OCI-LY3 (cell line): ENCODE measurements at regions not wholly inside any gene's neighbourhood (a gene's known extent, or its start where the extent isn't known, plus 50 kb on each side); places are given as distances from the start of the nearest gene placed in this dataset.

ENCODE experiments used
- H2AFZ ChIP-seq: fragments of 200-600, 300-600 bp; shearing (Covaris generic); 2 replicates; pipeline ENCODE4 v1.6.0; 2014; ENCODE audit warnings: antibody characterized with exemption, low read depth, low read length
- H3K27ac ChIP-seq: fragments of 200-600, 300-600 bp; sonication (generic); 2 replicates; pipeline ENCODE4 v1.5.1; 2014; ENCODE audit warnings: mild to moderate bottlenecking, low read length, moderate library complexity, mixed read lengths
- H3K27me3 ChIP-seq: fragments of 200-600, 300-600 bp; sonication (generic); 2 replicates; pipeline ENCODE4 v1.6.1; 2014; ENCODE audit warnings: low read depth, low read length, mixed read lengths
- H3K36me3 ChIP-seq: fragments of 200-600, 300-600 bp; sonication (generic); replicated peaks from 2 replicates; pipeline ENCODE3; 2014; ENCODE audit warnings: low read depth, low read length, mixed read lengths
- H3K4me1 ChIP-seq: fragments of 300-600, 200-600 bp; sonication (generic); 2 replicates; pipeline ENCODE4 v1.6.1; 2014; ENCODE audit warnings: low read length, mixed read lengths
- H3K4me2 ChIP-seq: fragments of 200-600, 300-600 bp; sonication (generic); 2 replicates; pipeline ENCODE4 v1.6.1; 2014; ENCODE audit warnings: low read length, mixed read lengths
- H3K4me3 ChIP-seq: fragments of 300-600, 200-600 bp; sonication (generic); 2 replicates; pipeline ENCODE4 v1.5.1; 2014; ENCODE audit warnings: antibody characterized with exemption, mild to moderate bottlenecking, low read length, moderate library complexity
- H3K79me2 ChIP-seq: fragments of 300-600, 200-600 bp; shearing (Covaris generic); 2 replicates; pipeline ENCODE4 v1.6.1; 2014; ENCODE audit warnings: mild to moderate bottlenecking, low read length, mixed read lengths
- H3K9ac ChIP-seq: fragments of 300-600, 200-600 bp; shearing (Covaris generic); 2 replicates; pipeline ENCODE4 v1.6.0; 2014; ENCODE audit warnings: mild to moderate bottlenecking, low read length, moderate library complexity
- H3K9me3 ChIP-seq: fragments of 200-600, 300-600 bp; shearing (Covaris generic); 2 replicates; pipeline ENCODE4 v1.6.1; 2014; ENCODE audit warnings: low read length, mixed read lengths; ENCODE audit not compliant: insufficient read depth
- H4K20me1 ChIP-seq: fragments of 200-600, 300-600 bp; sonication (generic); 2 replicates; pipeline ENCODE4 v1.6.1; 2016; ENCODE audit warnings: low read length, mixed read lengths; ENCODE audit not compliant: insufficient read depth
- CTCF ChIP-seq: fragments of 200-600, 300-600 bp; sonication (generic); IDR thresholded peaks from 2 replicates; pipeline ENCODE4 v1.5.1; 2014; ENCODE audit warnings: antibody characterized with exemption, low read length, low read depth
- EZH2phosphoT487 ChIP-seq: fragments of 200-600 bp; shearing (Covaris generic); IDR thresholded peaks from 2 replicates; pipeline ENCODE4 v1.6.1; 2018; ENCODE audit warnings: antibody characterized with exemption, mixed run types, low read depth

- no peak for TF ChIP-seq EZH2phosphoT487
- no peak for TF ChIP-seq CTCF
- peak overlapping the region; percentile 25; the same call in 1 of the 2 replicates for H3K4me2 ChIP-seq
- no peaks in the 10 kb centered on the region for H3K9me3 ChIP-seq
Measured at GRCh38 chr15:81843226-81843625, 202.6 kb downstream of the MEX3B start.

GRCh38 chr15:81839387-81839786 lies 206.4 kb downstream of the MEX3B start:
- H3K9ac ChIP-seq, result no peak overlapping the region
- H3K36me3 ChIP-seq, result no peaks in the 10 kb centered on the region
- H3K4me3 ChIP-seq, result no peak overlapping the region
- TF ChIP-seq CTCF, result no peak
- TF ChIP-seq EZH2phosphoT487, result no peak
- no peaks in the 10 kb centered on the region for H3K27me3 ChIP-seq
- H3K4me1 ChIP-seq, result peaks cover 14% of the 10 kb centered on the region
- no peaks in the 10 kb centered on the region for H4K20me1 ChIP-seq
- H3K79me2 ChIP-seq, result no peaks in the 10 kb centered on the region
- no peak overlapping the region for H3K4me2 ChIP-seq
- H2AFZ ChIP-seq, result no peak overlapping the region
- no peaks in the 10 kb centered on the region for H3K9me3 ChIP-seq
- H3K27ac ChIP-seq, result no peak overlapping the region

More at GRCh38 chr15:81843226-81843625, 202.6 kb downstream of the MEX3B start:
- Histone ChIP-seq H3K27me3 (0 out of 2 replicates have a peak, but pooled peaks cover 8% of the 10 kb centered on the region), H3K36me3 (no peaks in the 10 kb centered on the region), H4K20me1 (no peaks in the 10 kb centered on the region), H3K9ac (no peak overlapping the region), H3K4me1 (peaks cover 19% of the 10 kb centered on the region), H2AFZ (0 out of 2 replicates have a peak overlapping the region, but pooled peaks have one; percentile 7), H3K27ac (no peak overlapping the region), H3K4me3 (no peak overlapping the region), H3K79me2 (no peaks in the 10 kb centered on the region)

GRCh38 chr15:81835731-81836130 lies 210.1 kb downstream of the MEX3B start:
- no peaks in the 10 kb centered on the region for H3K4me1 ChIP-seq
- peaks cover 4% of the 10 kb centered on the region; the same call in 1 of the 2 replicates for H3K27me3 ChIP-seq
- H3K79me2 ChIP-seq, result no peaks in the 10 kb centered on the region
- H2AFZ ChIP-seq, result no peak overlapping the region
- no peak overlapping the region for H3K9ac ChIP-seq
- H3K9me3 ChIP-seq, result no peaks in the 10 kb centered on the region
- H3K36me3 ChIP-seq, result no peaks in the 10 kb centered on the region
- no peak overlapping the region for H3K4me3 ChIP-seq
- no peak overlapping the region for H3K4me2 ChIP-seq
- TF ChIP-seq CTCF (no peak), EZH2phosphoT487 (no peak)
- no peaks in the 10 kb centered on the region for H4K20me1 ChIP-seq
- no peak overlapping the region for H3K27ac ChIP-seq

- TF ChIP-seq CTCF (no peak), EZH2phosphoT487 (no peak)
Measured at GRCh38 chr15:81830520-81830919, 215.3 kb downstream of the MEX3B start.

More at GRCh38 chr15:81830520-81830919, 215.3 kb downstream of the MEX3B start:
- Histone ChIP-seq H3K9me3 (no peaks in the 10 kb centered on the region), H3K79me2 (no peaks in the 10 kb centered on the region), H2AFZ (no peak overlapping the region), H3K27ac (no peak overlapping the region), H3K4me3 (no peak overlapping the region), H3K36me3 (no peaks in the 10 kb centered on the region), H3K27me3 (peaks cover 11% of the 10 kb centered on the region; the same call in 1 of the 2 replicates), H3K9ac (no peak overlapping the region), H3K4me1 (no peaks in the 10 kb centered on the region), H3K4me2 (no peak overlapping the region), H4K20me1 (no peaks in the 10 kb centered on the region)
